A673 (cell line): ENCODE measurements at regions not wholly inside any gene's neighbourhood (a gene's known extent, or its start where the extent isn't known, plus 50 kb on each side); places are given as distances from the start of the nearest gene placed in this dataset.

ENCODE experiments used
- BruUV-seq: library from RNA; stranded (reverse); fragments of 400-500 nt; replicated peaks from 2 replicates; lab custom pipeline; 2021; lab: Mats Ljungman, UMichigan
- CTCF ChIA-PET: fragments of 300-600 bp; sonication (Branson Sonifier 250); formaldehyde crosslinking; loops from one replicate; lab custom pipeline; 2022; ENCODE audit warnings: antibody characterized with exemption; lab: Charles Lee
- POLR2A ChIA-PET: fragments of 300-600 bp; sonication (Branson Sonifier 250); formaldehyde crosslinking; loops from one replicate; lab custom pipeline; 2022; ENCODE audit warnings: antibody characterized with exemption; ENCODE audit not compliant: low non-redundant PET; lab: Charles Lee
- DNase-seq: peaks from one replicate; pipeline ENCODE4 v3.0.0-alpha.2; 2015; ENCODE audit warnings: low spot score
- H3K27ac ChIP-seq: fragments of 200-600 bp; sonication (generic); 2 replicates; pipeline ENCODE4 v1.5.1; 2016; ENCODE audit warnings: mixed run types, low read depth, mild to moderate bottlenecking, mixed read lengths, antibody characterized with exemption, low read length; ENCODE audit not compliant: poor library complexity, severe bottlenecking
- H3K27me3 ChIP-seq: fragments of 200-600 bp; sonication (generic); replicated peaks from 2 replicates; pipeline ENCODE4 v1.6.1; 2017; ENCODE audit warnings: mixed run types, low read depth, mild to moderate bottlenecking, mixed read lengths, antibody characterized with exemption, low read length; ENCODE audit not compliant: insufficient read depth, poor library complexity
- H3K36me3 ChIP-seq: fragments of 200-600 bp; sonication (generic); 2 replicates; pipeline ENCODE4 v1.6.1; 2016; ENCODE audit warnings: mixed run types, mild to moderate bottlenecking, mixed read lengths, antibody characterized with exemption, low read length; ENCODE audit not compliant: insufficient read depth, poor library complexity, severe bottlenecking
- H3K4me1 ChIP-seq: fragments of 200-600 bp; sonication (generic); 2 replicates; pipeline ENCODE4 v1.6.1; 2017; ENCODE audit warnings: mixed run types, mild to moderate bottlenecking, mixed read lengths, antibody characterized with exemption, low read length; ENCODE audit not compliant: insufficient read depth, poor library complexity, severe bottlenecking
- H3K4me3 ChIP-seq: fragments of 200-600 bp; sonication (generic); 2 replicates; pipeline ENCODE4 v1.5.1; 2016; ENCODE audit warnings: low read depth, mixed run types, mild to moderate bottlenecking, mixed read lengths, low read length; ENCODE audit not compliant: poor library complexity, severe bottlenecking
- H3K9me3 ChIP-seq: fragments of 200-600 bp; sonication (generic); 2 replicates; pipeline ENCODE4 v1.6.1; 2016; ENCODE audit warnings: mixed run types, low read depth, mild to moderate bottlenecking, mixed read lengths, antibody characterized with exemption, low read length; ENCODE audit not compliant: poor library complexity, severe bottlenecking
- CTCF ChIP-seq: fragments of 300-800, 200-600 bp; sonication (generic); conservative IDR thresholded peaks from 2 replicates; pipeline ENCODE4 v1.5.1; 2017; ENCODE audit warnings: low read depth, mild to moderate bottlenecking, antibody characterized with exemption, low read length, moderate library complexity, mixed read lengths
- EZH2 ChIP-seq: fragments of 200-600 bp; sonication (generic); IDR thresholded peaks from 2 replicates; pipeline ENCODE4 v1.6.1; 2017; ENCODE audit warnings: borderline replicate concordance, low read depth, mild to moderate bottlenecking, mixed read lengths, antibody characterized with exemption, low read length; ENCODE audit not compliant: poor library complexity, severe bottlenecking
- intact Hi-C: fragments of 100-400 bp; cut with micrococcal nuclease; formaldehyde crosslinking; loops from one replicate; pipeline ENCODE4 v1.10.0; 2022; ENCODE audit not compliant: unreplicated experiment

- ChIA-PET CTCF (no interaction called here), POLR2A (no interaction called here)
- intact Hi-C loops = no loop called here
Measured at GRCh38 chrX:82848111-82848510, 660.0 kb upstream of the POU3F4 start.

More at GRCh38 chrX:82848111-82848510, 660.0 kb upstream of the POU3F4 start:
- Histone ChIP-seq H3K27ac (no peak overlapping the region), H3K4me1 (no peaks in the 10 kb centered on the region), H3K36me3 (no peaks in the 10 kb centered on the region), H3K9me3 (peaks cover 27% of the 10 kb centered on the region), H3K27me3 (no peaks in the 10 kb centered on the region), H3K4me3 (no peak overlapping the region)
- BruUV-seq = no TSS peak
- TF ChIP-seq CTCF (no peak), EZH2 (no peak)
- DNase-seq = no peak
